ENCODE measurements at regions not wholly inside any gene's neighbourhood (a gene's known extent, or its start where the extent isn't known, plus 50 kb on each side); places are given as distances from the start of the nearest gene placed in this dataset.

GRCh38 chr13:38518328-38518727 is 168.5 kb upstream of the FREM2 start:
- DNase-seq (ENCODE audit: extremely low read depth, low read depth, low spot score): no peak

GRCh38 chr13:38519229-38519911 is 167.5 kb upstream of the FREM2 start:
- DNase-seq (ENCODE audit: extremely low read depth, low read depth, low spot score): no peak

- no peak for DNase-seq (ENCODE audit: extremely low read depth, low read depth, low spot score)
These were observed 166.8 kb upstream of the FREM2 start for GRCh38 chr13:38520041-38520440.

DNA sequence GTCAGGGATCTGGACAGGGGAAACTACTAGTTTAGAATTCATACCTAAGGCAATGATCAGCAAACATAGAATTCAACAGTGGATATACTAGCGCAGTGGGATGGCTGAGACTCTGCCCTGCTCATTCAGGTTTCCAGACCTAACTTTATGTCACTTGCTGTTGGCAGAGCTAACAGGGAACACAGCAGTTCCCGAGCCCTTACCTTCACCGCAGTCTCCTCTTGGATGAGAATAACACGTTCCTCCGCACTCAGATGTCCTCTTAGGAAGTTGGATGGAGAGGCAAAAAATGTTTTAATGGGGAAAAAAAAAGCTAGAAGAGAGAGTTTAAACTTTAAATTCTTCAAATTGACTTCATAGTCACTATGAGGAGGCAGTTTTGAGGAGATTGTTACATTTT is 159.7 kb upstream of the FREM2 start:
- DNase-seq (ENCODE audit: extremely low read depth, low read depth, low spot score): no peak

DNA sequence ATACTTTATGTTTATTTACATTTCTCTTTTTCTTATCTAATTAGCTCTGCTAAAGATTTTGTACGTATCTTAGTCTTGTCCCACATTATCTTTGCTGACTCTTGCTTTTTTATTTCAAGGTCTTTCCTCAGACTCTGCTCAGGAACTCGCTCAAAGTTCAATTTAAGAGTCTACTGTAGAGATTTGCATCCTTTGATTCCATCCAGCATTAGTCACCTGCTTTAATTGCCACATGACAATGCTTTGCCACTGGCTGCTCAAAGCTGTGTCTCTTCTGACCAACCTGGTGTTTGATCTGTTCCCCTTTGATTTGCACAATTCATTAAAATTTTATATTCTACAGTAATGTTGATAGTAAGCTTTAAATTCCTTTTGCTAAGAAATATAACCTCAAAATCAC is 157.9 kb upstream of the FREM2 start:
- DNase-seq (ENCODE audit: extremely low read depth, low read depth, low spot score): no peak

DNA sequence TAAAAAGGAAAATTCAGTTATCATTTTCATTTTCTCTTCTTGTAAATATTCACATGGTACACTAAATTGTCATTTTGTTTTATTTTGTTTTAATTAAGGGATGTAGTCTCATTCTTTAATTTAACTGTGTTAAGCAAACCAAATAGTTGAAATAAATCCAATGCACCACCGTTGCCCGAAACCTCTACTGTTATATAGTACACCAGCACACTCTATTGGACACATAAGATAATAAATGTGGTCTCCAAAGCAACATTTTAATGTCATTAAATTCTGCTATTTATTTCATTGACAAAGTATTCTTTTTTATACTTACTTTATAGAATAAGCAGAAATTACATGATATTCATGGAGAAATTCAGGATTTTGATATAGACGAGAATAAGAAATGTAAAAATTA is 156.4 kb upstream of the FREM2 start:
- no peak for DNase-seq (ENCODE audit: extremely low read depth, low read depth, low spot score)

- DNase-seq (ENCODE audit: extremely low read depth, low read depth, low spot score): no peak
These were observed 151.6 kb upstream of the FREM2 start for GRCh38 chr13:38535261-38535660.

GRCh38 chr13:38537051-38537450 is 149.8 kb upstream of the FREM2 start:
- no peak for DNase-seq (ENCODE audit: extremely low read depth, low read depth, low spot score)

GRCh38 chr13:38538422-38538821 is 148.5 kb upstream of the FREM2 start:
- no peak for DNase-seq (ENCODE audit: extremely low read depth, low read depth, low spot score)

DNA sequence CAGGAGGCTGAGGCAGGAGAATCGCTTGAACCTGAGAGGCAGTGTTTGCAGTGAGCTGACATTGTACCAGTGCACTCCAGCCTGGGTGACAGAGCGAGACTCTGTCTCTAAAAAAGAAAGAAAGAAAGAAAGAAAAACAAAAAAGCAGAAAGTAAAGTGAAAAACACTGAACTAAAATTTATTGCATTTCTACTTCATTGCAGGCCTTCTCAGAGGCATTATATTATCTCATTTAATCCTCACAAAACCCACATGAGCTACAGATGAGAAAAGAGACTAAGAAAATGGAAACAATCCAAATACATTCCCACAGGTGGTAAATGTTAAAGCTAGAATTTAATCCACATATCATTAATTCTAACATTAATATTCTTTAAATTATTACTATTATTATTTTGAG is 147.2 kb upstream of the FREM2 start:
- DNase-seq (ENCODE audit: extremely low read depth, low read depth, low spot score): no peak

DNA sequence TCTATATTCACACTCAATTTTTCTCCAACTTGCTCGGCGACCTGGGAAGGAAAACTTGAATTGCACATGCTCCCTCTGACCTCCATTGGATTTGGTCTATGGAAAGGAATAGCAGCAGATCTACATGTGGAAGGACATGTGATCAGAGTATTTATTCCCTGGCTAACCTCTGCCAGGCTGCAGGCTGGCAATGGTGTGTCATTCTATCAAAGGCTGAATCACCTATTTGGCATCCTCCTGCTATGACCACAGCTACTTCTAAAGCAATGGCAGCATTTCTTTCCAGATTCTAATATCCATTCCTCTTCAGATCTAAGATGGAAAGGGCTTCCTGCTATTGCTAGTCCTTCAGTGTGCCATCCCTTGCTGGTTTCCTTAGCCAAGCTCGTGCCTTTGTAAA is 144.3 kb upstream of the FREM2 start:
- no peak for DNase-seq (ENCODE audit: extremely low read depth, low read depth, low spot score)

- no peak for DNase-seq (ENCODE audit: extremely low read depth, low read depth, low spot score)
These were observed 143.3 kb upstream of the FREM2 start for GRCh38 chr13:38543561-38543960.

- DNase-seq (ENCODE audit: extremely low read depth, low read depth, low spot score): no peak
These were observed 123.1 kb upstream of the FREM2 start for GRCh38 chr13:38563739-38564138.

- no peak for DNase-seq (ENCODE audit: extremely low read depth, low read depth, low spot score)
These were observed 122.4 kb upstream of the FREM2 start for GRCh38 chr13:38564256-38565150.

GRCh38 chr13:38566023-38566422 is 120.9 kb upstream of the FREM2 start:
- DNase-seq (ENCODE audit: extremely low read depth, low read depth, low spot score): no peak

GRCh38 chr13:38566519-38566918 is 120.4 kb upstream of the FREM2 start:
- no peak for DNase-seq (ENCODE audit: extremely low read depth, low read depth, low spot score)

GRCh38 chr13:38570706-38571105 is 116.2 kb upstream of the FREM2 start:
- no peak for DNase-seq (ENCODE audit: extremely low read depth, low read depth, low spot score)

DNA sequence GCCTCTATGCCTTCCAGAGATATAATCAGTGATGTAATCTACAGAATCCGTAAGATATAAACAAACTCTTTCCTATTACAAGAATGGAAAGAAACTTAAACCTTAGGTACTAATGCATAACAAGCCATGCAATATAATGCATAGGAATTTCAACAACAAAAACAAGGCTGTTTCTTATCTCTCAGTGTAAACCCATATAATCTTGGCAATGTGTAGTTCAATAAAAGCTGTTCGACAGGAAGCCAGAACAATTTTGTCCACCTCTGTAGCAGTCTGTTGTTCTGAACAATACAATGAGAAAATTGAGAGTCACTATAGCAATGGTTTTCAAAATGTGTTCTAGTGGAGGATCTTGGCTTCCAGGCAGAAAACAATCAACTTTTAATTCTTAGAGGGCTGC is 111.5 kb upstream of the FREM2 start:
- DNase-seq (ENCODE audit: extremely low read depth, low read depth, low spot score): no peak

DNA sequence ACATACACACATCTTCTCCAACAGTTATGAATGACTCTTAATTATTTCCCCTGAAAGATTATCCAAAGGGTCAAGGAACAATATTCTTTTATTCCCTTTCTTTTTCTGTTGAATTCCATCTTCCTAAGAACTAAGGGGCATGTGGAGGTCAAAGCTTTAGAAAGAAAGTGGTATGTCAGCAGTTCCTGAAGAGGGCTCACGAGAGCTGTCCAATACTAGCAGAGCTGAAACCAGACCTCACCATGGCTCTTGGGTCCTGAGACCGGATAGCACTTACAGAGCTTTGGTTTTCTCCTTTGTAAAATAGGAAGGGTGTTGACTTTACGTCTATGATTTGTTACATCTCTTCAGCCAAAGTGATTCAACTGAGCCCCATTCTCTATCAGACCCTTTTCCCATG is 109.8 kb upstream of the FREM2 start:
- DNase-seq (ENCODE audit: extremely low read depth, low read depth, low spot score): no peak

DNA sequence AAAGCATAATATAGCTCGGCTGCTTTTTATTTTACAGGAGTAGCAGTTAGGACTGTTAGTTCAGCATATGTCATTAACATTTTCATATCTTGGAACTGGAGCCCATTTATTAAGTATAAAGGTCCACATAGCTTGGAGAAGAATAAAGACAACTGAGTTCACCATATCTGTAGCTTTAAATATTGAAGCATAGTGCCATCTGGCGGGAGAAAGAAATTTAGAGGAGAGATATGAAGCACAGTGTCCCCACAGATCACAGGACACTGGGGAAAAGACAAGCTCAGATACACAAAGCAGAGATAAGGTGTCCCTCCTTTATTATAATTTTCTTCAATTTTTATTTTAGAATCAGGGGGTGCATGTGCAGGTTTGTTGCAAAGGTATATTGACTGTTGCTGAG is 104.7 kb upstream of the FREM2 start:
- peak; percentile 7 for DNase-seq (ENCODE audit: extremely low read depth, low read depth, low spot score)

DNA sequence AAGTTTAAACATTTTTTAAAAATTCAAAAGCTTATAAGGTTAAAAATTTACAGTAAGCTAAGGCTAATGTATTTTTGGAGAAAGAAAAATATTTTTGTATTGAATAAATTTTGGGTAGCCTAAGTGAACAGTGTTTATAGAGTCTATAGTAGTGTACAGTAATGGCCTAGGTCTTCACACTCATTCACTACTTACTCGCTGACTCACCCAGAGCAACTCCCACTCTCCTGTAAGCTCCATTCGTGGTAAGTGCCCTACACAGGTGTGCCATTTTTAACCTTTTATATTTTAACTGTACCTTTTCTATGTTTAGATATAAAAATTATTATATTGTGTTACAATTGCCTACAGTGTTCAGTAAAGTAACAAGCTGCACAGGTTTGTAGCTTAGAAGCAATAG is 96.6 kb upstream of the FREM2 start:
- DNase-seq (ENCODE audit: extremely low read depth, low read depth, low spot score): no peak

DNA sequence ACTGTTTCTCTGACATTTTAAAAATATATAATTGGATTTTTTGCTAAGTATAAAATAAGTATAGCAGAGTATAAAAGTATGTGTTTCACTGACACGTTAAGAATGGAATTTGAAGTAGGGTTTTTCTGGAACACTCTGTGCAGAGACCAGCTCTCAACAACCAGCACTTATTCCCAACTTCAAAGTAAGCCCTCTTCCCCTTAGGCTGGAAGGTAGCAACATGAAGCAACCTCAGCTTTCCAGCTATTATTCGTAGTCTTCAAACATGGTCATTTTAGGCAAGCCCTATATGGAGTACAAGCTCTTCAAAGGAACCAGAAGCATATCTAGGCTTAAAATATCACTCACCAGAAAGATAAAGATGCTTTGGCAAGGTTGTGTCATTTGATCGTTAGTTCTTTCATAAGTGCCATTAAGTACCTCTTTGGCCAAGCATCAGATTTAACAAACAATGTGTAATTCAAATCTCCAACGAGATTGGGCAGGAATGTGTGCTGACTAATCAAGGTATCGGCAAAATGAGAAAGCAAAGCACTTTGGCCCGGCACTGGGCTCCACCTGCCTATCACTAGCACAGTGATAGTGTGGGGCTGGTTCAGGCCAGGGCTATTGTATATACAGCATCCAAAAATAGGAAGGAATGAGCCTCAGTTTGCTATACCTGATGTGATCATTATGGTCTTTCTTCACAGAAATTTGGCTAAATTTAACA is 95.9 kb upstream of the FREM2 start:
- DNase-seq (ENCODE audit: extremely low read depth, low read depth, low spot score): no peak

Measured in glomerular endothelial cell (primary cell).